ENCODE measurements at regions not wholly inside any gene's neighbourhood (a gene's known extent, or its start where the extent isn't known, plus 50 kb on each side); places are given as distances from the start of the nearest gene placed in this dataset.

GRCh38 chr15:67977414-67978089 lies 76.6 kb upstream of the PIAS1 start:
- Histone ChIP-seq H3K4me1 (no peaks in the 10 kb centered on the region), H3K27ac (no peak overlapping the region), H3K9ac (no peak overlapping the region), H3K27me3 (ENCODE audit: control insufficient read depth, insufficient read depth, low read length) (no peaks in the 10 kb centered on the region), H2AFZ (no peak overlapping the region), H3K4me2 (ENCODE audit: low read length) (no peak overlapping the region), H3K79me2 (no peaks in the 10 kb centered on the region), H3K4me3 (ENCODE audit: low read depth, low read length) (no peak overlapping the region), H3K36me3 (ENCODE audit: control insufficient read depth, insufficient read depth, low read length) (no peaks in the 10 kb centered on the region), H3K9me3 (ENCODE audit: control insufficient read depth, low read length) (no peaks in the 10 kb centered on the region)
- TF ChIP-seq CTCF (IDR thresholded peaks at IDR 0.05): no peak

GRCh38 chr15:67979281-67979680 lies 74.8 kb upstream of the PIAS1 start:
- H2AFZ ChIP-seq: no peak overlapping the region
- no peaks in the 10 kb centered on the region for H3K4me1 ChIP-seq
- H3K9me3 ChIP-seq (ENCODE audit: control insufficient read depth, low read length): no peaks in the 10 kb centered on the region
- H3K79me2 ChIP-seq: no peaks in the 10 kb centered on the region
- H3K4me2 ChIP-seq (ENCODE audit: low read length): no peak overlapping the region
- H3K27ac ChIP-seq: no peak overlapping the region
- H3K36me3 ChIP-seq (ENCODE audit: control insufficient read depth, insufficient read depth, low read length): no peaks in the 10 kb centered on the region
- H3K4me3 ChIP-seq (ENCODE audit: low read depth, low read length): no peak overlapping the region
- TF ChIP-seq CTCF (IDR thresholded peaks at IDR 0.05): no peak
- H3K27me3 ChIP-seq (ENCODE audit: control insufficient read depth, insufficient read depth, low read length): no peaks in the 10 kb centered on the region
- H3K9ac ChIP-seq: no peak overlapping the region

- H3K27me3 ChIP-seq (ENCODE audit: control insufficient read depth, insufficient read depth, low read length): no peaks in the 10 kb centered on the region
- no peak overlapping the region for H3K9ac ChIP-seq
- no peak for TF ChIP-seq CTCF (IDR thresholded peaks at IDR 0.05)
- H3K36me3 ChIP-seq (ENCODE audit: control insufficient read depth, insufficient read depth, low read length): no peaks in the 10 kb centered on the region
- no peak overlapping the region for H2AFZ ChIP-seq
- H3K4me3 ChIP-seq (ENCODE audit: low read depth, low read length): no peak overlapping the region
- H3K27ac ChIP-seq: no peak overlapping the region
- no peaks in the 10 kb centered on the region for H3K79me2 ChIP-seq
- no peaks in the 10 kb centered on the region for H3K9me3 ChIP-seq (ENCODE audit: control insufficient read depth, low read length)
- H3K4me2 ChIP-seq (ENCODE audit: low read length): no peak overlapping the region
- H3K4me1 ChIP-seq: no peaks in the 10 kb centered on the region
These were observed 73.9 kb upstream of the PIAS1 start for GRCh38 chr15:67980171-67980570.

GRCh38 chr15:67980773-67981685 lies 73.1 kb upstream of the PIAS1 start:
- no peak overlapping the region for H2AFZ ChIP-seq
- no peak overlapping the region for H3K9ac ChIP-seq
- H3K79me2 ChIP-seq: no peaks in the 10 kb centered on the region
- no peak overlapping the region for H3K27ac ChIP-seq
- H3K4me3 ChIP-seq (ENCODE audit: low read depth, low read length): no peak overlapping the region
- no peaks in the 10 kb centered on the region for H3K27me3 ChIP-seq (ENCODE audit: control insufficient read depth, insufficient read depth, low read length)
- H3K4me2 ChIP-seq (ENCODE audit: low read length): no peak overlapping the region
- TF ChIP-seq CTCF (IDR thresholded peaks at IDR 0.05): no peak
- no peaks in the 10 kb centered on the region for H3K9me3 ChIP-seq (ENCODE audit: control insufficient read depth, low read length)
- no peaks in the 10 kb centered on the region for H3K4me1 ChIP-seq
- H3K36me3 ChIP-seq (ENCODE audit: control insufficient read depth, insufficient read depth, low read length): no peaks in the 10 kb centered on the region

Data from parathyroid adenoma (tissue), 2 donors.